A673 (cell line): ENCODE measurements at regions not wholly inside any gene's neighbourhood (a gene's known extent, or its start where the extent isn't known, plus 50 kb on each side); places are given as distances from the start of the nearest gene placed in this dataset.

ENCODE experiments used
- CTCF ChIP-seq: fragments of 300-800, 200-600 bp; sonication (generic); conservative IDR thresholded peaks from 2 replicates; pipeline ENCODE4 v1.5.1; 2017; ENCODE audit warnings: low read depth, mild to moderate bottlenecking, antibody characterized with exemption, low read length, moderate library complexity, mixed read lengths
- EZH2 ChIP-seq: fragments of 200-600 bp; sonication (generic); IDR thresholded peaks from 2 replicates; pipeline ENCODE4 v1.6.1; 2017; ENCODE audit warnings: borderline replicate concordance, low read depth, mild to moderate bottlenecking, mixed read lengths, antibody characterized with exemption, low read length; ENCODE audit not compliant: poor library complexity, severe bottlenecking

DNA sequence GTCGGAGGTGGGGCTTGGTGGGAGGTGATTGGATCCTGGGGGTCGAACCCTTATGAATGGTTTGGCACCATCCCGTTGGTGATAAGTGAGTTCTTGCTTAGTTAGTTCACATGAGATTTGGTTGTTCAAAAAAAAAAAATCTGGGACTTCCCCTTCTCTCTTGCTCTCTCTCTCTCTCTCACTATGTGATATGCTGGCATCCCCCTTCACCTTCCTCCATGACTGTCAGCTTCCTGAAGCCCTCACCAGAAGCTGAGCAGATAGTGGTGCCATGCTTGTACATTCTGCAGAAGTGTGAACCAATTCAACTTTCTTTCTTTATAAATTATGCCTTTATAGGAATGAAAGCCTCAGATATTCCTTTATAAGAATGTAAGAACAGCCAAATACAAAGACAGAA lies 269.7 kb upstream of the APCDD1 start:
- TF ChIP-seq CTCF (no peak), EZH2 (no peak)
